ENCODE measurements at regions not wholly inside any gene's neighbourhood (a gene's known extent, or its start where the extent isn't known, plus 50 kb on each side); places are given as distances from the start of the nearest gene placed in this dataset.

GRCh38 chr6:112833581-112834131, 486.5 kb downstream of the RFPL4B start:
- Histone ChIP-seq H3K36me3 (no peaks in the 10 kb centered on the region), H3K4me3 (no peak overlapping the region), H3K4me1 (no peaks in the 10 kb centered on the region), H3K27ac (replicated peaks) (no peak overlapping the region), H3K9me3 (replicated peaks) (no peaks in the 10 kb centered on the region), H3K27me3 (ENCODE audit: low read depth) (no peaks in the 10 kb centered on the region)
- intact Hi-C loops (cut with micrococcal nuclease), result no loop called here
- no peak for DNase-seq
- TF ChIP-seq, protein P1, sequence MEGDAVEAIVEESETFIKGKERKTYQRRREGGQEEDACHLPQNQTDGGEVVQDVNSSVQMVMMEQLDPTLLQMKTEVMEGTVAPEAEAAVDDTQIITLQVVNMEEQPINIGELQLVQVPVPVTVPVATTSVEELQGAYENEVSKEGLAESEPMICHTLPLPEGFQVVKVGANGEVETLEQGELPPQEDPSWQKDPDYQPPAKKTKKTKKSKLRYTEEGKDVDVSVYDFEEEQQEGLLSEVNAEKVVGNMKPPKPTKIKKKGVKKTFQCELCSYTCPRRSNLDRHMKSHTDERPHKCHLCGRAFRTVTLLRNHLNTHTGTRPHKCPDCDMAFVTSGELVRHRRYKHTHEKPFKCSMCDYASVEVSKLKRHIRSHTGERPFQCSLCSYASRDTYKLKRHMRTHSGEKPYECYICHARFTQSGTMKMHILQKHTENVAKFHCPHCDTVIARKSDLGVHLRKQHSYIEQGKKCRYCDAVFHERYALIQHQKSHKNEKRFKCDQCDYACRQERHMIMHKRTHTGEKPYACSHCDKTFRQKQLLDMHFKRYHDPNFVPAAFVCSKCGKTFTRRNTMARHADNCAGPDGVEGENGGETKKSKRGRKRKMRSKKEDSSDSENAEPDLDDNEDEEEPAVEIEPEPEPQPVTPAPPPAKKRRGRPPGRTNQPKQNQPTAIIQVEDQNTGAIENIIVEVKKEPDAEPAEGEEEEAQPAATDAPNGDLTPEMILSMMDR (IDR thresholded peaks at IDR 0.05; ENCODE audit: borderline replicate concordance), result no peak

DNA sequence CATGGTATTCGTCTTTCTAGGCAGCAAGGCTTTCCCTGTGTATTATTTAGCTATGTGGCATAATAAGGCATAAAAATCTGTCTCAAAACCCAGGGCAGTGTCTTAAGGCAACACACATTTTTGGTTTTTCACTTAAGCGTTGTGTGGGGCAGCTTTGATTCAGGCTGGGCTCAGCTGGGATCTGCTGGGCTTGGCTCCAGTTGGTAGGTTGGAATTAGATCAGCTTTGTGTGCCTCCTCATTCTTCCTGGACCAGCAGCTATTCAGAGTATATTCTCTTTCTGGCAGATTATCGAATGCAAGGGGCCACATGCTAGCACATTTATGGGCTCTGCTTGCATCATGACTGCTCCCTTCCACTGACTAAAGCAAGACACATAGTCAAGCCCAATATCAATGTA, 487.9 kb downstream of the RFPL4B start:
- Histone ChIP-seq H3K36me3 (no peaks in the 10 kb centered on the region), H3K27ac (replicated peaks) (no peak overlapping the region), H3K4me3 (no peak overlapping the region), H3K27me3 (ENCODE audit: low read depth) (no peaks in the 10 kb centered on the region), H3K9me3 (replicated peaks) (no peaks in the 10 kb centered on the region), H3K4me1 (no peaks in the 10 kb centered on the region)
- TF ChIP-seq, protein P1 (IDR thresholded peaks at IDR 0.05; ENCODE audit: borderline replicate concordance), result no peak
- DNase-seq, result no peak
- intact Hi-C loops (cut with micrococcal nuclease), result no loop called here

DNA sequence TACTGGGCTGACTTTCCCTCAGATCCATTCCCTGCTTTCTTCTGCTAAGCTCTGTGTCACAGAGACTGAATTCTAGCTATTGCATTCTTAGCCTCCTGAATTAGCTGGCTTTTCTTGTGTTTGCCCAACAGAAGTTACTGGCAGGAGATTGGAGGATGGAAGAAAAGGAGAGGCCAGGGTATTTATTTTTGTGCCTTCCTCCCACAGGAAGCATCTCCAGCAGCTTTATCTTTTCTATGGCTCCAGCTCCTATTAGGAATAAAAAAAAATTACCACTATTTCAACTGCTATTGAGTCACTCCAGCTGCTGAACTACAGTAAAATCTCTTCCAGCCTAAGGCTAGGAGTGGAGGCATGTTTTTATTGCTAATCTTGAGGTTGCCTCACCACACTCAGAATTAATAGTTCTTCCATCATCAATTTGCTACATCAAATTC, 492.4 kb downstream of the RFPL4B start:
- H3K9me3 ChIP-seq (replicated peaks), result peaks cover 6% of the 10 kb centered on the region
- TF ChIP-seq, protein P1 (IDR thresholded peaks at IDR 0.05; ENCODE audit: borderline replicate concordance), result no peak
- no peaks in the 10 kb centered on the region for H3K36me3 ChIP-seq
- intact Hi-C loops (cut with micrococcal nuclease), result no loop called here
- H3K27me3 ChIP-seq (ENCODE audit: low read depth), result no peaks in the 10 kb centered on the region
- no peaks in the 10 kb centered on the region for H3K4me1 ChIP-seq
- DNase-seq, result no peak
- H3K4me3 ChIP-seq, result no peak overlapping the region
- H3K27ac ChIP-seq (replicated peaks), result no peak overlapping the region

GRCh38 chr6:112841553-112842329, 494.6 kb downstream of the RFPL4B start:
- TF ChIP-seq, protein P1 (IDR thresholded peaks at IDR 0.05; ENCODE audit: borderline replicate concordance), result no peak
- no peak for DNase-seq
- H3K27ac ChIP-seq (replicated peaks), result no peak overlapping the region
- peaks cover 6% of the 10 kb centered on the region for H3K9me3 ChIP-seq (replicated peaks)
- no peaks in the 10 kb centered on the region for H3K27me3 ChIP-seq (ENCODE audit: low read depth)
- H3K36me3 ChIP-seq, result no peaks in the 10 kb centered on the region
- intact Hi-C loops (cut with micrococcal nuclease), result no loop called here
- no peaks in the 10 kb centered on the region for H3K4me1 ChIP-seq
- no peak overlapping the region for H3K4me3 ChIP-seq

DNA sequence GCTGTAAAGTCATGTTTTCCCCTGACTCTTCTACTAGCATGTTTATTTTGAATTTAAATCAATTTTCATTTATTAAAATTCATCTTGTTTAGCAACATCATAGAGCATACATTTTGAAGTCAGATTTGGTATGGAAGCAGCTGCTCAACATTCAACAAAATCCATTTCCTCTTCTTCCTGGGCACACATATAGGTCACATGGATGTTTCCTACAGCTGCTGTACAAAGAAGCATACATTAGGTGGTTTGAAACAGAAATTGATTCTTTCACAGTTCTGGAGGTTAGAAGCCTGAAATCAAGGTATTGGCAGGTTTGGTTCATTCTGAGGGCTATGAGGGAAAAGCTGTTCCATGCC, 495.2 kb downstream of the RFPL4B start:
- DNase-seq, result no peak
- intact Hi-C loops (cut with micrococcal nuclease), result no loop called here
- no peak overlapping the region for H3K27ac ChIP-seq (replicated peaks)

More for the DNA sequence above, 495.2 kb downstream of the RFPL4B start:
- no peaks in the 10 kb centered on the region for H3K4me1 ChIP-seq
- H3K36me3 ChIP-seq, result no peaks in the 10 kb centered on the region
- H3K4me3 ChIP-seq, result no peak overlapping the region
- no peaks in the 10 kb centered on the region for H3K27me3 ChIP-seq (ENCODE audit: low read depth)
- H3K9me3 ChIP-seq (replicated peaks), result peaks cover 6% of the 10 kb centered on the region
- TF ChIP-seq, protein P1 (IDR thresholded peaks at IDR 0.05; ENCODE audit: borderline replicate concordance), result no peak

Data from left ventricle myocardium inferior (tissue), 1 donor.